22Rv1 (cell line): ENCODE measurements at regions not wholly inside any gene's neighbourhood (a gene's known extent, or its start where the extent isn't known, plus 50 kb on each side); places are given as distances from the start of the nearest gene placed in this dataset.

Experiments
- CTCF ChIP-seq: fragments of 450-650 bp; IDR thresholded peaks from 2 replicates; pipeline ENCODE4 v1.5.1; 2017; ENCODE audit warnings: mild to moderate bottlenecking
- ZFX ChIP-seq: fragments of 450-650 bp; IDR thresholded peaks from 2 replicates; pipeline ENCODE4 v1.6.1; 2017; ENCODE audit warnings: antibody characterized with exemption, borderline replicate concordance

DNA sequence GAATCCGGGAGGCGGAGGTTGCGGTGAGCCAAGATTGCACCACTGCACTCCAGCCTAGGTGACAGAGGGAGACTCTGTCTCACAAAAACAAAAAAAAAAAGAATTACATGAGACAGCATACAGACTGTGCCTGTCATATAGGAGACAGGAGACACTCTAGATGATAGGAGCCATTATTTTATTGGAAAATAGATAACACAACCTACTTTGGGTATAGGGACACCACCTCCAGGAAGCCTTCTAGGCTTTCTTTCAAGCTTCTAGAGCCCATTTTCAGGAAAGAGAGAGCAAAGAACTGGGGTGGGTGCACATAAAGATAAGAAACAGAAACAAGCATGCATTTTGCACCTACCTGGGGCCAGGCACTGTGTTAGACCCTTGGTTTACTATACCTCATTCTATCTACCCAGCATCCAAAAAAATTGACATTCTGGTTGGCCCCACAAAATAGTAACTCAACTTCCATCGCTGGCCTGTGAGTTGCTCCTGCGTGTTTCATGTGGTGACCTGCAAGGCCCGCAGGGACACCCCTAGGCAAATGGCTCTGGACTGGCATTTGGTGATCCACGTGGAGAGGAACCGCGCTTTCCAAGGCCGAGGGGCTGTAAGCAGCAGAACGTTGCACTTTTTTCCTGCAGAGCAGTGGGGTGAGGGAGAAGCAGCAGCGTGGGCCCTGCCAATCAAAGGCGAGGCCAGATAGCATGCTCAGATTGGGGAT, 57.1 kb upstream of the CACUL1 start:
- TF ChIP-seq CTCF = no peak
- no peak for TF ChIP-seq ZFX
